Stimulated activated naive CD8-positive, alpha-beta T cell treated with anti-CD3 and anti-CD28 coated beads, Interleukin-15, Interleukin-2, amounts not matched to agents 100 ng/mL and 50 ng/mL, for 24 hours (primary cell): ENCODE measurements at regions not wholly inside any gene's neighbourhood (a gene's known extent, or its start where the extent isn't known, plus 50 kb on each side); places are given as distances from the start of the nearest gene placed in this dataset.

Source experiments
- H3K27ac Mint-ChIP-seq: one replicate; pipeline ENCODE4 v1.8.0; 2021; ENCODE audit warnings: mild to moderate bottlenecking, mixed read lengths
- H3K27me3 Mint-ChIP-seq: one replicate; pipeline ENCODE4 v1.8.0; 2021; ENCODE audit warnings: mixed read lengths
- H3K36me3 Mint-ChIP-seq: one replicate; pipeline ENCODE4 v1.8.0; 2021; ENCODE audit warnings: low read depth, mixed read lengths
- H3K4me1 Mint-ChIP-seq: one replicate; pipeline ENCODE4 v1.8.0; 2021; ENCODE audit warnings: low read depth, mixed read lengths
- H3K4me3 Mint-ChIP-seq: one replicate; pipeline ENCODE4 v1.8.0; 2021; ENCODE audit warnings: mild to moderate bottlenecking, mixed read lengths
- H3K9me3 Mint-ChIP-seq: one replicate; pipeline ENCODE4 v1.8.0; 2021; ENCODE audit warnings: mixed read lengths

DNA sequence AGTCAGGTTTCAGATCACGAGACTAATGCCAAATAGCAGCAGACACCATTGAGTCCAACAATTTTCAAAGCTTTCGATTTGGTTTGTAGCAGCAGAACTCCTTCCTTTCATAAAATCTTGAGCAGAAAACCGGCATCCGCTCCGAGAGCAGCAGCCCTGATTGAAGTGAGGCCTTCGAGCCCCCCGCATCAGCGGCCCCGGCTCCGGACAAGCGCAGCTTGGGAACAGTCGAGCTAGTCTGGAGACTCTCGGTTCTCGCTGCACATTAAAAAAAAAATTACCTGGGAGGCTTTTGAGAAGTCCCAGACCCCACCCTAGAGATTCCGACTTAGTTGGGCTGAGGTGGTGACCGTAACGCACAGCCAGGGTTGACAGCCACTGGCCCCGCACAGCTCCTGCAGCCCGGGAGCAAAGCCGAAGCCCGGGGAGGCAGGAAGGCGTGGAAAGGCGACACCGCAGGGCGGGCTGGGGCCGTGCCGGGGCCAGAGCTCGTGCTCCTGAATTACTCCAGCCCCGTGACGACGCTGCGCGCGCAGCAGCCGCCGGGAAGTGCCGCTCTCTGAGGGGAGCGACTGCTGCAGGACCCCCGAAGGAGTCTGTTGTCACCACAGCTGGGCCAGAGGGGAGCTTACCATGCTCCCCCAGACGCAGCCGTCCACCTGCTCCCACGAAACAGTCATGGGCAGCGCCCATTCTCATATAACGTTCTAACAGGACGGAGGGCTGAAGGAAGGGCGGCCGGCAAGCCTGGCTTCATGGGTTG lies 57.8 kb downstream of the SPATA19 start:
- Mint-ChIP-seq H3K27ac (no peak overlapping the region), H3K4me3 (no peak overlapping the region), H3K4me1 (no peaks in the 10 kb centered on the region), H3K9me3 (peaks cover 4% of the 10 kb centered on the region), H3K36me3 (no peaks in the 10 kb centered on the region), H3K27me3 (peaks cover 44% of the 10 kb centered on the region)

GRCh38 chr11:133785795-133786340 lies 59.4 kb downstream of the SPATA19 start:
- H3K36me3 Mint-ChIP-seq: no peaks in the 10 kb centered on the region
- peaks cover 39% of the 10 kb centered on the region for H3K27me3 Mint-ChIP-seq
- no peaks in the 10 kb centered on the region for H3K9me3 Mint-ChIP-seq
- H3K4me3 Mint-ChIP-seq: no peak overlapping the region
- no peak overlapping the region for H3K27ac Mint-ChIP-seq
- no peaks in the 10 kb centered on the region for H3K4me1 Mint-ChIP-seq

DNA sequence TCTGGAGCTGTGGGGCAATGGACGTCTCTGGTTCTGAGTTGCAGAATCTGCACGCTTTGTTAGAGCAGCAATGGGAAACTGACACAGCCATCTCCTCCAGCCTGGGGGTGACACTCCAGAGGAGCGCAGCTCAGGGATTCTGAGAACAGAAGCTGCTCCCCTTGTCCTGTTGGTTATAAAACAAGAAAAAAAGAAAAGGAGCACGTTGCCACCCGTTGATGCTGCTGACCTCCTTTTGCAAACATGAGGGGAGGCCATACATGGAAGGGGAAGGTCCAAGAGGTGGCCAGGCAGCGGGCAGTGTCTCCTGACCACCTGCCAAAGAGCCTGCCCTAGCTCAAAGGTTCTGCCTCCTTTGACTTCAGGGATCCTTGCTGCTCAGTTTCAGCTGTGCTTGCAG lies 61.0 kb downstream of the SPATA19 start:
- H3K36me3 Mint-ChIP-seq: no peaks in the 10 kb centered on the region
- H3K27ac Mint-ChIP-seq: no peak overlapping the region
- no peak overlapping the region for H3K4me3 Mint-ChIP-seq
- H3K27me3 Mint-ChIP-seq: peaks cover 39% of the 10 kb centered on the region
- H3K4me1 Mint-ChIP-seq: no peaks in the 10 kb centered on the region
- peaks cover under 1% of the 10 kb centered on the region for H3K9me3 Mint-ChIP-seq

- peaks cover 4% of the 10 kb centered on the region for H3K9me3 Mint-ChIP-seq
- H3K36me3 Mint-ChIP-seq: no peaks in the 10 kb centered on the region
- no peak overlapping the region for H3K4me3 Mint-ChIP-seq
- no peak overlapping the region for H3K27ac Mint-ChIP-seq
- peaks cover 21% of the 10 kb centered on the region for H3K27me3 Mint-ChIP-seq
- no peaks in the 10 kb centered on the region for H3K4me1 Mint-ChIP-seq
These were observed 63.1 kb downstream of the SPATA19 start for GRCh38 chr11:133782116-133782725.

DNA sequence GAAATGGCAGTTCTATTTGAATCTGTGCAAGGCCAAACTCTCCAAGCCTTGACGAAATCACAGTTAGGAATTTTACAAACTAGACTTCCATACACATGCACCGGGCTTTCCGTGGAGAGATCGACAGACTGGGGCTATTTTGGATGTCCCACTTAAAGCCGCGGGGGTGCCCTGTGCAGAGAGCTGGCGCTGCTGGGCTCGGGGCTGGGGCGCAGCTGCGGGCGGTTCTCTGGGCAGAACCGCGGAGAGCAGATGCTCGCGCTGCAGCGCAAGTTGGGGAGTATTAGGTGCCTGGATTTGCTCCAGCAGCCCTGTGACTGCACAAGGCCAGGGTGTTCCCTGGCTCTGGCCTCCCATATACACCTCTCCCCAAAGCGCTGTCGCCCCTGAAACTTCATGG lies 67.2 kb downstream of the SPATA19 start:
- Mint-ChIP-seq H3K4me1 (no peaks in the 10 kb centered on the region), H3K27ac (no peak overlapping the region), H3K36me3 (no peaks in the 10 kb centered on the region), H3K27me3 (peaks cover 7% of the 10 kb centered on the region), H3K9me3 (peaks cover 10% of the 10 kb centered on the region), H3K4me3 (no peak overlapping the region)

- Mint-ChIP-seq H3K27me3 (peaks cover 7% of the 10 kb centered on the region), H3K9me3 (peaks cover 10% of the 10 kb centered on the region), H3K36me3 (no peaks in the 10 kb centered on the region), H3K4me1 (no peaks in the 10 kb centered on the region), H3K27ac (no peak overlapping the region), H3K4me3 (no peak overlapping the region)
These were observed 68.5 kb downstream of the SPATA19 start for GRCh38 chr11:133776671-133777367.

DNA sequence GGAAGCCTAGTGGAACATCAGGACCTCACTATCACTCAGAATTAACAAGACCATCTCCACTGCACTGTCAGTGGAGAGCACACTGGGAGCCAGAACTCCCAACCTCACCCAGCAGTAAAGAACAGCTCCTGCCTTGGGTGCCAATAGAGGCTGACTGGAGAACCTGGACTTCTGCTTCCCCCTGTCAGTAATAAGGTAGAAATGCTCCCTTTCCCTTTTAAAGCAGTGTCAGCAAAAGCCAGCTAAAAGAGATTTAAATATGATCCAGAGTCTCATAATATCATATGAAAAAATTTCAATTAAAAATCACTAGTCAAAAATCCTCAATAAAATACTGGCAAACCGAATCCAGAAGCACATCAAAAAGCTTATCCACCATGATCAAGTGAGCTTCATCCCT lies 82.8 kb downstream of the SPATA19 start:
- Mint-ChIP-seq H3K27me3 (peaks cover 4% of the 10 kb centered on the region), H3K27ac (no peak overlapping the region), H3K4me1 (no peaks in the 10 kb centered on the region), H3K36me3 (no peaks in the 10 kb centered on the region), H3K9me3 (peaks cover 12% of the 10 kb centered on the region), H3K4me3 (no peak overlapping the region)

GRCh38 chr11:133753150-133753549 lies 92.2 kb downstream of the SPATA19 start:
- Mint-ChIP-seq H3K27me3 (peaks cover 7% of the 10 kb centered on the region), H3K9me3 (peaks cover 1% of the 10 kb centered on the region)

GRCh38 chr11:133749841-133750240 lies 95.5 kb downstream of the SPATA19 start:
- Mint-ChIP-seq H3K4me3 (no peak overlapping the region), H3K27me3 (peaks cover 3% of the 10 kb centered on the region), H3K9me3 (no peaks in the 10 kb centered on the region), H3K4me1 (no peaks in the 10 kb centered on the region), H3K36me3 (no peaks in the 10 kb centered on the region), H3K27ac (no peak overlapping the region)

More at GRCh38 chr11:133753150-133753549, 92.2 kb downstream of the SPATA19 start:
- no peaks in the 10 kb centered on the region for H3K36me3 Mint-ChIP-seq
- no peak overlapping the region for H3K27ac Mint-ChIP-seq
- H3K4me1 Mint-ChIP-seq: no peaks in the 10 kb centered on the region
- H3K4me3 Mint-ChIP-seq: no peak overlapping the region

- Mint-ChIP-seq H3K36me3 (no peaks in the 10 kb centered on the region), H3K9me3 (no peaks in the 10 kb centered on the region), H3K27ac (no peak overlapping the region), H3K4me3 (no peak overlapping the region), H3K4me1 (no peaks in the 10 kb centered on the region), H3K27me3 (peaks cover 3% of the 10 kb centered on the region)
These were observed 97.9 kb downstream of the SPATA19 start for GRCh38 chr11:133747409-133747808.

DNA sequence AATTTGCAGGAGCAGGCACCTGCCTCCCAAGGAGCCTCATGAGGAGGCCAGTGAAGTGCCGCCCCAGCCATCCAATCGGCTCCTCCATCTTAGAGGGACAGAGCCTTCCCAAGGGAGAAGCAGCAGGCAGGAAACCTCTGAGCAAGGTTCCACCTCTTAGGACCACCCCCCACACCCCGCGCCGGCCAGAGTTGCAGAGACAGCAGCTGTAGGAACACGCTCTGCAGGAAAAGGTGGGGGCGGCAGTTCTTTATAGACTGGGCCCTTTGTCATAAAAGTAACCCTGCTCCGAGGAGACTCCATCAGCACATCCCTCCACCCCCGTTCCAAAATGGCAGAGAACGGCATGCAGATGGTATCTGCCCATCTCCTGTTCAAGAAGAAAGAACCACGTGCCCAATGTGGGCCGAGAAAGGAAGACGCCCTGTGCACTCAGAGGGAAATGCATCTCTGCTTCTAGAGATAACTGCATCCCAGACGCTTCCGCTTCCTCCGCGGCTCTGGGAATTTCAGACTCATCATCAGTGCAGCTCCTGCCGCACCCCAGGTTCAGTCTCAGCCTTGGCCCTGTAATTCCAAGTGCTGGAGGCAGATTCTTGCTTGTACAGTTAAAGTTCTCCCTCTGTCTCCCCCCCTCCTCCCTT lies 98.5 kb downstream of the SPATA19 start:
- H3K36me3 Mint-ChIP-seq: no peaks in the 10 kb centered on the region
- H3K27ac Mint-ChIP-seq: no peak overlapping the region
- H3K27me3 Mint-ChIP-seq: peaks cover 3% of the 10 kb centered on the region

GRCh38 chr11:133745791-133746190 lies 99.5 kb downstream of the SPATA19 start:
- Mint-ChIP-seq H3K4me1 (no peaks in the 10 kb centered on the region), H3K36me3 (no peaks in the 10 kb centered on the region), H3K27me3 (peaks cover 1% of the 10 kb centered on the region), H3K9me3 (no peaks in the 10 kb centered on the region), H3K4me3 (no peak overlapping the region), H3K27ac (no peak overlapping the region)

More for the DNA sequence above, 98.5 kb downstream of the SPATA19 start:
- Mint-ChIP-seq H3K4me1 (no peaks in the 10 kb centered on the region), H3K4me3 (no peak overlapping the region), H3K9me3 (no peaks in the 10 kb centered on the region)

GRCh38 chr11:133742353-133742752 lies 103.0 kb downstream of the SPATA19 start:
- H3K4me1 Mint-ChIP-seq: peaks cover 5% of the 10 kb centered on the region
- no peaks in the 10 kb centered on the region for H3K36me3 Mint-ChIP-seq
- no peaks in the 10 kb centered on the region for H3K27me3 Mint-ChIP-seq
- no peak overlapping the region for H3K27ac Mint-ChIP-seq
- H3K4me3 Mint-ChIP-seq: no peak overlapping the region
- peaks cover 9% of the 10 kb centered on the region for H3K9me3 Mint-ChIP-seq

DNA sequence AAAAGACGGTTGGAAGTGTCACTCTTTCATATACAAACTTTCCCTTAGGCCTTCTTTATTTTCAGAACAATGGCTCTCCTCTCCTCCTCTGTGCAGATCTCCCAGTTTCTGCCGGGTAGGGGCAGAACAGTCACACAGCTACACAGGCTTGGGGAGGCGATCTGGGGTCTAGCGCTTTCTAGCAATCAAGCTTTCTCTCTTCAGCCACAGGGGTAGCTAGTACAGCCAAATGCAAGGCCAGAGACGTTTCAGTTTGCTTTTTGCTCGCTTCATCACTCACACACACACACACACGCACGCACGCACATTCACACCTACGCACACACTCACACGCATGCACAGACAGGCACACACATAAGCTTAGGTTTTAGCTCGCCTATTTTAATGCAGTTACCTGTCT lies 104.3 kb downstream of the SPATA19 start:
- Mint-ChIP-seq H3K9me3 (peaks cover 9% of the 10 kb centered on the region), H3K27ac (no peak overlapping the region), H3K4me3 (no peak overlapping the region)

GRCh38 chr11:133739481-133739880 lies 105.8 kb downstream of the SPATA19 start:
- peaks cover 5% of the 10 kb centered on the region for H3K4me1 Mint-ChIP-seq
- H3K9me3 Mint-ChIP-seq: peaks cover 9% of the 10 kb centered on the region
- H3K27ac Mint-ChIP-seq: no peak overlapping the region
- no peaks in the 10 kb centered on the region for H3K36me3 Mint-ChIP-seq
- H3K4me3 Mint-ChIP-seq: no peak overlapping the region
- H3K27me3 Mint-ChIP-seq: no peaks in the 10 kb centered on the region

More for the DNA sequence above, 104.3 kb downstream of the SPATA19 start:
- H3K27me3 Mint-ChIP-seq: no peaks in the 10 kb centered on the region
- H3K4me1 Mint-ChIP-seq: peaks cover 5% of the 10 kb centered on the region
- H3K36me3 Mint-ChIP-seq: no peaks in the 10 kb centered on the region
